ENCODE measurements at regions not wholly inside any gene's neighbourhood (a gene's known extent, or its start where the extent isn't known, plus 50 kb on each side); places are given as distances from the start of the nearest gene placed in this dataset.

DNA sequence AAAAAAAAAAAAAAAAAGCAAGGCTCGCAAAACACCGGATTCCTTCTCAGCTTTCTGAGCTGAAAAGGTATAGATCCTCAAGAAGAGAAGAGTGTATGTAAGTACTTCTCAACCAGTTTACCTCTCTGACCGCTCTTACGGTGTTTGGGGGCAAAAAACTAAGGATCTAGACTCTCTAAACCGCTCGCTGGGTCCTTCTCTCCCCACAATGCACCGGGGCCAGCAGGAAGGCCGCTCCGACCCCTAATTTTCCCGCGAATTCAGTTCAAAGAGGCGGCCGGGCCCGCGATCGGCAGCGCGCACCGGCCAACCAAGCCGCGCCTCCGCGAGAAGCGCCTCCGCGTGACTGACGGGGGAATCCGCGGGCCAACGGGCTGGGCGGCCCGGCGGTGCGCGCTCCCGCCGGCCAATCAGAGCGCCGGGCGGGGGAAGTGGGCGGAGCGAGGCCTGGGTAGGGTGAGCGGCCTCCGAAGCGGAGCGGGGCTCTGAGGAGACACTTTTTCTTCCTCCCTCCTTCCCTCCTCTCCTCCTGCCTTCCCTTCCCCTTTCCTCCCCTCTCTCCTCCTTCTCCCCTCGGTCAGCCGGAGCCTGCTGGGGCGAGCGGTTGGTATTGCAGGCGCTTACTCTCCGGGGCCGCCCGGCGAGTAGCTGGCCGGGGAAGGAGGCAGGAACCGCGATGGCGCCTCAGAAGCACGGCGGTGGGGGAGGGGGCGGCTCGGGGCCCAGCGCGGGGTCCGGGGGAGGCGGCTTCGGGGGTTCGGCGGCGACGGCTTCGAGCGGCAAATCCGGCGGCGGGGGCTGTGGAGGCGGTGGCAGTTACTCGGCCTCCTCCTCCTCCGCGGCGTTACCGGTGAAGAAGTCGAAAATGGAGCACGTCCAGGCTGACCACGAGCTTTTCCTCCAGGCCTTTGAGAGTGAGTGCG is 93.0 kb downstream of the CRLF3 start:
- TF ChIP-seq, protein P1, sequence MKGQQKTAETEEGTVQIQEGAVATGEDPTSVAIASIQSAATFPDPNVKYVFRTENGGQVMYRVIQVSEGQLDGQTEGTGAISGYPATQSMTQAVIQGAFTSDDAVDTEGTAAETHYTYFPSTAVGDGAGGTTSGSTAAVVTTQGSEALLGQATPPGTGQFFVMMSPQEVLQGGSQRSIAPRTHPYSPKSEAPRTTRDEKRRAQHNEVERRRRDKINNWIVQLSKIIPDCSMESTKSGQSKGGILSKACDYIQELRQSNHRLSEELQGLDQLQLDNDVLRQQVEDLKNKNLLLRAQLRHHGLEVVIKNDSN (IDR thresholded peaks at IDR 0.05): peak; percentile 31; the same call in 1 of the 2 replicates
- TF ChIP-seq TAF1 (IDR thresholded peaks at IDR 0.05; ENCODE audit: low read depth) (peak; percentile 83), YY1 (IDR thresholded peaks at IDR 0.05; ENCODE audit: low read depth) (peak; percentile 41; the same call in 1 of the 2 replicates)
- TF ChIP-seq, protein P2, sequence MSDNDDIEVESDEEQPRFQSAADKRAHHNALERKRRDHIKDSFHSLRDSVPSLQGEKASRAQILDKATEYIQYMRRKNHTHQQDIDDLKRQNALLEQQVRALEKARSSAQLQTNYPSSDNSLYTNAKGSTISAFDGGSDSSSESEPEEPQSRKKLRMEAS (IDR thresholded peaks at IDR 0.05): peak; percentile 20; the same call in 1 of the 2 replicates

DNA sequence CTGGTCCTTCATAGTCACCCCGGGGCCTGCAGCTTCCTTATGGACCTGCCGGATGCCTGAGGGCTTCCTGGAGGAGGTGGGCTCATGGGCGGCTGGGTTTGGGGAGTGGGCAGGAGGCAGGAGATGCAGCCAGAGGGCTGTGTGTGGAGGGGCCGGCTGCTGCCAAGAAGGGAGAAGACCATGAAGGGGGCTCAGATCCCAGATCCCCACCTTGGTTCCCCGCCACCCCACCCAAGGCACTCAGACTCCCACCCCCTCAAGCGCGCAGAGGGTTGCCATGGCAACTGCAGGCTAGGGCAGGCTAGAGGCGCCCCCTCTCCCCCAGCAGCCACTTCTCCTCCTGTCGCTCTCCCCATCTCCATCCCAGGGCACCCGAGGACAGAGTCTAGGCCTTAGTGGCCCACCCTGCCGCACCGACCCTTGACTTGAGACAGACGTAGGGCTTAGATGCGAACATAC is 104.5 kb downstream of the CRLF3 start:
- TF ChIP-seq, protein P1 (IDR thresholded peaks at IDR 0.05): no peak
- TF ChIP-seq TEAD4 (IDR thresholded peaks at IDR 0.05) (no peak), CREB1 (IDR thresholded peaks at IDR 0.05; ENCODE audit: low read depth) (no peak), TCF12 (IDR thresholded peaks at IDR 0.05; ENCODE audit: low read depth) (no peak), RAD21 (IDR thresholded peaks at IDR 0.05; ENCODE audit: low read depth) (no peak), FOXM1 (IDR thresholded peaks at IDR 0.05; ENCODE audit: borderline replicate concordance, low read depth) (no peak), EP300 (IDR thresholded peaks at IDR 0.05; ENCODE audit: borderline replicate concordance) (no peak), YY1 (IDR thresholded peaks at IDR 0.05; ENCODE audit: low read depth) (no peak)

DNA sequence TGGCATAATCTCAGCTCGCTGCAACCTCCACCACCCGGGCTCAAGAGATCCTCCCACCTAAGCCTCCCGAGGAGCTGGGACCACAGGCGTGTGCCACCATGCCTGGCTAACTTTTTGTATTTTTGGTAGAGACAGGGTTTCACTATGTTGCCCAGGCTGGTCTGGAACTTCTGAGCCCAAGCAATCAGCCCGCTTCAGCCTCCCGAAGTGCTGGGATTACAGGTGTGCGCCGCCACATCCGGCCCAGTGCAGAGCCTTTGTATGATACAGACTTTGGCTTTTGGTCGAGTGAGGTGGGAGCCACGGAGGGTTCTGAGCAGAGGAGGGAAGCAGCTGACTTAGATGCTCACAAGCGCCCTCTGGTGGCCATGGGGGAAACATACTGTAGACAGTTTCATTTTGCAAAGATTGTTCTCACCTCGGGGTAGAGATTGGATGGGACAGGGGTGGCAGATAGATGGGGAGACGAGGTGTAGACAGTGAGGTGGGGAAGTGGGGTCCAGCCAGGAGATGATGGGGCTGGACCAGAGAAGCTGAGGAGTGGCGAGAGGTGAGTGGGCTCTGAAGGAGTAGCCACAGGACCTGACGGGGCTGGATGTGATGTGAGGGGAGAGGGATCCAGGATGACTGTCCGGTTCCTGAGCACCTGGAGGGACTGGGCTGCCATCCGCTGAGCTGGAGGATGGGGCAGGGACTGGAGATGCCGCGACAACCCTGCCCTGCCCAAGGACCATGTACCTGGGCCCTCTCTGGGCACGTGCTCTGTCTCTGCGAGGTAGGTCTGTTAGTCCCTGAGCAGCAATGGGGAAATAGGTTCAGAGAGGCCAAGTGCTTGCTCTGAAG is 105.1 kb downstream of the CRLF3 start:
- TF ChIP-seq RAD21 (IDR thresholded peaks at IDR 0.05; ENCODE audit: low read depth): peak; percentile 37; the same call in 1 of the 2 replicates

DNA sequence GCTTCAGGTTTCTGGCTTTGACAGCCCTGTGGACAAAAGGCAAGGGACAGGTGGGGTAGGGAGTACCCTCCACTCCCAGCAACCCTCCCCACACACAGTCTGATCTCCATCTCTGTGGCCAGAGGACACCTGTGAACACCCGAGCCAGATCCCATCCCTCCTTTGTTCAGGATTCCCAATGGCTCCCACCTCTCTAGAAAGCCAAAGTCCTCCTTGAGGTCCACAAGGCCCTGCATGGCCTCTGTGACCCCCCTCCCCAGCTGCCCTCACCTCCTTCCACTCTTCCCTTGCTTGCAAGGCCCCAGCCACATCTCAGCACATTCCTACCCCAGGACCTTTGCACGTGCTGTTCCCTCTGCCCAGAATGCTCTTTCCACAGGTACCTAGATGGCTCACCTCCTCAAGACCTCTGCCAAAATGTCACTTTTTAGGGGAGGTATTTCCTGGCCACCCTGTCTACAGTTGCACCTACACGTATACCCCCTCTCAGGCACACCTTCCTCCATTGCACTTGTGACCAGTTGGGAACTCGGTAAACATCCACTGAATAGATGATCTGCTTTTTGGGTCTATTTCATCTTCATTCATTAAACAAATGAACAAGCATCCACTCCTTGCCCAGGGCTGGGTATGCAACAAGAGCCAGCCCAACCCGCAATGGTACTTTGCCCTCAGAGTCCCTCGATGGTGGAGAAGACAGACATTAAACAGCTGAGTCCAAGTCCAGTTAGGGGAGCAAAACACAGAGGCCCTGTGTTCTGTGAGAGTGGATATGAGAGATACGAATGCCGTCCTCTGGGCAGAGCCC is 107.0 kb downstream of the CRLF3 start:
- TF ChIP-seq TCF12 (IDR thresholded peaks at IDR 0.05; ENCODE audit: low read depth) (no peak), TEAD4 (IDR thresholded peaks at IDR 0.05) (no peak), EP300 (IDR thresholded peaks at IDR 0.05; ENCODE audit: borderline replicate concordance) (no peak), FOXM1 (IDR thresholded peaks at IDR 0.05; ENCODE audit: borderline replicate concordance, low read depth) (no peak), ZBTB7A (IDR thresholded peaks at IDR 0.05; ENCODE audit: low read depth) (no peak), TAF1 (IDR thresholded peaks at IDR 0.05; ENCODE audit: low read depth) (no peak), EGR1 (IDR thresholded peaks at IDR 0.05) (no peak), NFIC (IDR thresholded peaks at IDR 0.05) (no peak), CREB1 (IDR thresholded peaks at IDR 0.05; ENCODE audit: low read depth) (no peak)

DNA sequence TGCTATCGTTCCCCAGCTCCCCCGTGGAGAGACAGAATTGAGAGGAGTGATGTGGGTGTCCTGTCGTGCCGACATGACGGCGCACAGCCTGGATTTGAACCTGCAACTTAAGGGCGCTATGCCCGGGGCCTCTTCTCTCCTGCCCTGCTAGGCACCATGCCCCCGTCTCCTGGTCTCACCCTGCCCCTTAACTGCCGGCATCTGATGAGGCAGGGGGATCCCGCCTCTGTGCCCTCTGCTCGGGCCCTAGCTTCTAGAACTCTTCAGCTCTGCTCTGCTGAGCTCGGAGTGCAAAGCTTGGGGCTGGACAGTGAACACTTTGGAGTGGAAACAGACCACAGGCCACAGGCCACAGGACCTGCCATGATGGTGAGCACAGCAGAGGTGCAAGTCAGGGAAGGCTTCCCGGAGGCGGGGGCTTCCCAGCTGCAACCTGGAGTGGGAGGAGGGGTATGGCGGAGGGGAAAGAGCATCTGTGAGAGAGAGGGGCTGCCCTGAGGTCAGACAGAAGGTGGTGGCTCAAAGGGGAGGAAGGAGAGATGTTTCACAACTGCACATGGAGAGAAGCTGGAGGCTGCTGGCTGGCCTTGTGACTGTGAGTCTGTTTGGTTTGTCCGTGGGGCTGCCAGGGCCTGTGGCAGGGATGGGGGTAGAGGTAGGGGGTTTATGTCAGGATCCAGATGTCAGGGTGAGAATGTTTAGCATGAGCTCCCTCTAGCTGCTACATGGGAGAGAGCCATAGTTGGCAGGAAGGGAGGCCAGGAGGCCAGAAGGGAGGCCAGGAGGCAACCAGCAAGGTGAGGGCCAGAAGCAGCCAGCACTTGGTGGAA is 107.8 kb downstream of the CRLF3 start:
- TF ChIP-seq NFIC (IDR thresholded peaks at IDR 0.05): no peak
- TF ChIP-seq RAD21 (IDR thresholded peaks at IDR 0.05; ENCODE audit: low read depth): peak; percentile 18; the same call in 1 of the 2 replicates

DNA sequence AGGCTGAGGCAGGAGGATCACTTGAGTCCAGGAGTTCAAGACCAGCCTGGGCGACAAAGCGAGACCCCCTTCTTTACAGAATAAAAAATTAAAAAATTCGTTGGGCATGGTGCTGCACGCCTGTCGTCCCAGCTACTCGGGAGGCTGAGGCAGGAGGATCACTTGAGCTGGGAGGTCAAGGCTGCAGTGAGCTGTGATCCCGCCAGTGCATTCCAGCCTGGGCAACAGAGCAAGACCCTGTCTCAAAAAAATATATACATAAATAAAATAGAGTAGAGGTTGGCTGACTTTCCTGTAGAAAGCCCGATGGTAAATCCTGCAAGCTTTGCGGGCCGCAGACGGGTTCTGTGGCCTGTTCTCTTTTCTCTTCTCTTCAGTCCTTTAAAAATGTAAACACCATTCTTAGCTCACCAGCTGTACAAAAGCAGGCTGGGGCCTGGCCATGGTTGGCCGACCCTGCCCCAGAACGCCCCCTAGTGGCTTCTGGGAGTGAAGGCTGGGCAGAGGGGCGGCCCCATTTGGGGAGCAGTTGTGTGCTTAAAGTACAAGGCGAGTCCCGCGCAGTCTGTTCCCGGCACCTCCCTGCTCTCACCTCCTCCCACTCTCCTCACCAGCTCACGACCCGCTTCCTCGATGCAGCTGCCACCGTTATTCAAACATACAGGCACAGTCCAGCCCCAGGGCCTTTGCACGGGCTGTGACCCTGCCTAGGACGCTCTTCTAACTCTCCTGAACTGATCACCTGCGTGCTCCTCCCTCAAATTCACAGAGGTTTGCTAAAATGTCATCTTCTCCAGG is 109.5 kb downstream of the CRLF3 start:
- peak; percentile 43 for TF ChIP-seq RAD21 (IDR thresholded peaks at IDR 0.05; ENCODE audit: low read depth)

GRCh38 chr17:30710276-30711088 is 114.0 kb downstream of the CRLF3 start:
- peak; percentile 81 for TF ChIP-seq YY1 (IDR thresholded peaks at IDR 0.05; ENCODE audit: low read depth)

DNA sequence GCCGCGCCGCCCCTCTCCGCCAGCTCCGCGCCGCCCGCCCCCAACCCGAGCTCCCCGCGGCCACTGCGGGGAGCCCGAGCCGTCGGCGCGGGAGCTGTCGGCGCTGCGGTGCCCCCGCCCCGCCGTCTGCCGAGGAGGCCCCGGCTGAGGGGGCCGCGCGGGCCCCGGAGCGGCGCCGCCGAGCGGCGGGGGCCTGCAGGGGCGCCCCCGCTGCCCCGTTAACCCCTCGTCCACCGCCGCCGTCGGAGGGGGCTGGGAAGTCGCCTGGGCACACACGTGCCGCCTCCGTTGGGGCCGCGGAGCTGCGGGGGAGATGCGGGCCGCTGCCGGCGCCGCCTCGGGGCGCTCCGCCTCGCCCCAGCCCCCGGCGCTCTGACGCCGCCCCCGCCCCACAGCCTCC is 115.4 kb downstream of the CRLF3 start:
- TF ChIP-seq, protein P1 (IDR thresholded peaks at IDR 0.05): peak; percentile 8; the same call in 1 of the 2 replicates
